ENCODE measurements at regions not wholly inside any gene's neighbourhood (a gene's known extent, or its start where the extent isn't known, plus 50 kb on each side); places are given as distances from the start of the nearest gene placed in this dataset.

GRCh38 chr7:28277958-28278357 is 97.4 kb upstream of the JAZF1 start:
- TF ChIP-seq POLR2A (IDR thresholded peaks at IDR 0.05) (no peak), CTCF (IDR thresholded peaks at IDR 0.05) (no peak)

Measured in right lobe of liver (tissue), 4 donors.